Urothelium cell line (cell line): ENCODE measurements at regions not wholly inside any gene's neighbourhood (a gene's known extent, or its start where the extent isn't known, plus 50 kb on each side); places are given as distances from the start of the nearest gene placed in this dataset.
A peak's percentile ranks its signal among the peaks of the same experiment; 100 is the strongest.
"Not testable (repeated sequence)": the region's sequence is repeated elsewhere in the genome, so short reads cannot be mapped to it uniquely, and the experiment has no call there.

Experiments used
- DNase-seq: peaks from one replicate; pipeline ENCODE4 v3.0.0; 2011; ENCODE audit warnings: low spot score, mixed read lengths
- FAIRE-seq: peaks from 2 replicates; lab custom pipeline; 2011; peaks lifted over from hg19 to GRCh38; lab: Jason Lieb, UNC

DNA sequence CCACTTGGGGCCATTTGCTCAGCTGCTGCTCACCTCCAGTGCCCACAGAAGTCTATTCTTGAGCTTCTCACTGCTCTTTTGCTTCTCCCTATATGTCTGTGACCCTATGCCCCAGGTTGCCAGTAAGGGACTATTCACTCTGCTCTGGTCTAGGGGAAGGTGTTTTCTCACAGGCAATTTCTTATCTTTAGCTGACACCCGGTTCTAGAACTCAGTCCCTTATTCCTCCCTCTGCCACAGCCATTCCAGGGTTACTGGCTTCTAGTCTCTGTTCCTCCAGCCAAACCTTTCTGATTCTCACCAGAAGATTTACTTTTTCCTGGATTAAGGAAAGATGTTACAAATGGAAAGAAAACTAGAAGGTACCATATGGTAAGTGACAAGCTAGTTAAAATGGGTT is 574.0 kb downstream of the NTRK3 start:
- no peak for DNase-seq
- no peak for FAIRE-seq

DNA sequence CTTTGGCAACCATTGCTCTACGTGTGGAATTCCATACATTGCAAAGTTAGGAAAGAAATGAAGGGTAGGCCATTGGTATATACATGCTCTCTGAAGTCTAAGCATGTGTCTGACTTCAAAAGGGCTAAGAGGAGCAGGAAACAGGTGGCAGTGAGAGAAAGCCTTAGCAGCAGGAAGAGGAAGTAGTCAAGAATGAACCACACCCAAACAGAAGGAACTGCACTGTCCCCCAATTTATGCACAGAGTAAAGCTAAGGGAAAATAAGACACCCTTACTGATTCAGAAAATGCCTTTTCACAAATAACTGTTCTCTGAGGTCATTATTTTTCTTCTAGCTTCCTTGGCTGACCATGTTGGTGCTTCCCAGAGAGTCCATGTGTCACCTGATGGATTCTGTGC is 575.4 kb downstream of the NTRK3 start:
- no peak for FAIRE-seq
- no peak for DNase-seq

DNA sequence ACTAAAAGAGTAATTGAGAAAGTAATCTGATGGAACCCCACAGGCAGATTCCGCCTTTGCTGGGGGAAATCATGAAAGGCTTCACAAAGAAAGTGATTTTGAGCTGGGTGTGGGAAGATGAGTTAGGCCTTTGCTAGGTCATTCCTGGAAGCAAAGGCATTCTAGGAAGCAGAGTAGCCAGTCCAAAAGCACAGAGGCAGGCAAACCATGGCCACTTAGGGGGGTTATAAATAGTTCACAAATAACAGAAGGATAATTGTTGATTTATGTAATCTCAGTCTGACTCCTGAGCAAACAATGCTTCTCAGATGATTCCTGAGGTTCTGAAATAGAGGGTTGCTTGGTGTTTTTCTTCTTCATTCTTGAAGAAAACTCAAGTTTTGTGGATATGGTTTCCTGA is 576.3 kb downstream of the NTRK3 start:
- no peak for FAIRE-seq

DNA sequence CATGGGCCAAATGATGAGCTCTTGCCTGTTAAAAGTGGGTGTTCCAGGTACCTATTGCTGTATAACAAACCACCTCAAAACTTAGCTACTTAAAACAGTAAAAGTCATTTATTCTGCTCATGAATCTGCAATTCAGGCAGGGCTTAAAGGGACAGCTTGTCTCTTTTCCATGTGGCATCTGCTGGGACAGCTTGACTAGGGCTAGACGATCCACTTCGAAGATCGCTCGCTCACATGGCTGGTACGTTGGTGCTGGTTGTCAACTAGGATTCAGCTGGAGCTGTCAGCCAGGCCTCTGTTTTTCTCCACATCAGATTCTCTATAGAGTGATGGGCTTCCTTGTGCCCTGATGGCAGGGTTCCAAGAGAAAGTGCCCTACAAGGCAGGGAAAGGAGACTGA is 581.3 kb downstream of the NTRK3 start:
- DNase-seq = no peak
- no peak for FAIRE-seq

More for the DNA sequence above, 576.3 kb downstream of the NTRK3 start:
- no peak for DNase-seq

DNA sequence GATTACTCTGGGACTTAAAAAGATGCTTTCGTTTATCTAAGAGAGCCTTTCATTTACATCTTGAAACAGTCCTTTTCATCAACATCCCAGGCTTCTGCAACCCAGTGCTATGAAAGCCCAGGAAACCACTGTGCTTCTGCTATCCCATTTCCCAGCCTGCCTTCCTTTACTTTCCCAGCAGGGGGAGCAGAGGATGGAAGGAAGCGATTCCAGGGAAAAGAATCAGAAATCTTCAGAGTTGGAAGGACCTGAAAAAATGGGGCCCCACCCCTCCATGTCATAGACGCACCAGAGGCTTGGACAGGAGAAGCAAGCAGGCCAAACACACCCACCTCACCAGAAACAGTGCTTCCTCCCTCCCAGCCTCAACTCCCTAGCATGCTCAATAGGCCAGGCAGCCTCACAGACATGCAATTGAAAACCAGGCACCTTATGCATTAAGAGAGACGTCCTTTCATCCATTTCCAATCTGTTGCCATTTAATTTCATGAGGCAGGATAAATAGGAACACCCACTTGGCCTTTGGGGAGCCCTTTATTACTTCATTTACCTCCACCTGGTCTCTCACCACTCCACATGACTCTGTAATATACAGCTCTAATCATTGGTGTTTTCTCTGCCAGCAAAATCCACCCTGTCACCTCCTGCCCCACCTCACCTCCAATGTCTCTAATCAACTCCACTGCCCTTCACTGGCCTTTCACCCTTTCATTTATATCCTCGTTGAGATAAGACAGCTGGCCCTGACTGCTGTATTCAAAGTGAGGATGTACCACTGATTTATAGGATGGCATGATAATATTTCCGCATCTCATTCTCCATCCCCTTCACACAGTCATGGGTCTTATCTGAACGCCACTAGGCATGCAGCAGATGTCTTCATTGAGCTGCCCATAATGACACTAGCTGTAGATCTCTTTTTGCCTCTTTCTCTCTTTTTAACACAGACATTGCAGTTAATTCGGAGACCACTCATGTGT is 583.9 kb downstream of the NTRK3 start:
- FAIRE-seq (no peak), DNase-seq (peak; percentile 39)

DNA sequence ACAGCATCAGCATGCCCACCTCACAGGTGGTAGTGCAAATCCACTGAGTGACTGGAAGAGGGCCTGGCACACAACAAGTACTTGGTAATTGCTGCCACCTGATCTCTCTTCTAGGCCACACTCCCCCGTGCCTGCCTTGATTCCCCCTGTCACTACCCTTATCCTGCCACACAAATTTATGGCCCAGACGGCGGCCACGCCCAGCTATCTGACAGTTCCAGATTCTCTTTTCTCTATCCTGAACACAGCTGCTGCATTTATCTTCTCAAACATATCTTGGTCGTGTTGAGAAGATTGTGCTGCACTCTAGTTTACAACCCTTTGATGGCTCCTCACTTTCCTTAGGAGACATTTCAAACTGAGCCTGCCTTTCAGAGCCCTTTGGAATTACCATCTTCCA is 585.2 kb downstream of the NTRK3 start:
- FAIRE-seq = no peak
- DNase-seq = no peak

DNA sequence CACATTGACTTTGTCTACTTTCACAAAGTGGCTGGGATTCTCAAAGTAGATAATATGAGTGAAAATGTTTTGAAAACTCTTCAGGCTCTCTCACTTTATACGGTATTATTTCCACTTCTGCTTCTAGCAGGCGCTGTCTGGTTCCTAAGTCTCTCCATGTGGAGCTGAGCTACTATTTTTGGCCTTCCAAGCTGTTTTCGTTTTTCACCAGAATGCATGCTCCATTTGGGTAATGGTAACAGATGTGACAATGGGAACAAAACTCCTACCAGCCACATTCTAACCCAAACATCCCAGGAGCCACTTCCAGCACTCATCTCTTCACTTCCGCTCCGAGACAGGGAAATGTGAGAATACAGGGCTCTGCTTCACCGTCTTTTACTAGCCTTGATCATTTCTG is 586.7 kb downstream of the NTRK3 start:
- no peak for FAIRE-seq
- DNase-seq = no peak

DNA sequence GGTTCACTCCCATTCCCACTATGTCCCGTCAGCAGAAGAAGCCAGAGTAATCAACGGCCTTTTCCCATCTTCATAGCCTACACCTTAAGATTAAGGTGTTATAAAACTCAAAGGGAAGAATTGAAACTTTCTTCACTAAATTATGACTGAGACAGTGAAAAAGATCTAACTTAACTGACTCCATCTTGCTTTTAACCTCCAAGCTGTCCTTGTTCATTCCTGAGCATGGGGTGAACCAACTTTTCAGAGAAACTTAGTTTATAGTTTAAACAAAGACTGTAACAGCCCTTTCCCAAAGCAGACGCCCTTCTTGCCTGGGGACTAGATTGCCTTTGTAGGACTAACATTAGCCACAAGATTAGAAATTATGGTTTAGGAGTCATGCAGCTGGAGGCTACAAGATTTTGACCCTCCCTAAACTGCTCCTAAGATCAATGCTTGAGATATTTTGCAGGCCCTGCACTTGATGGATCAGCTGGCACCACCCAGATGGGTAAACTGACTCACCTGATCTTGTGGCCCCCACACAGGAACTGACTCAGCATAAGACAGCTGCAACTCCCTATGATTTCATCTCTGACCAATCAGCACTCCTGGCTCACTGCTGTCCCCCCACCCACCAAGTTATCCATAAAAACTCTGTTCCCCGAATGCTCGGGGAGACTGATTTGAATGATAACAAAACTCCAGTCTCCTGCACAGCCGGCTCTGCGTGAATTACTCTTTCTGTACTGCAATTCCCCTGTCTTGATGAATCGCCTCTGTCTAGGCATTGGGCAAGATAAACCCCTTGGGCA is 587.6 kb downstream of the NTRK3 start:
- not testable (repeated sequence) for FAIRE-seq, DNase-seq

DNA sequence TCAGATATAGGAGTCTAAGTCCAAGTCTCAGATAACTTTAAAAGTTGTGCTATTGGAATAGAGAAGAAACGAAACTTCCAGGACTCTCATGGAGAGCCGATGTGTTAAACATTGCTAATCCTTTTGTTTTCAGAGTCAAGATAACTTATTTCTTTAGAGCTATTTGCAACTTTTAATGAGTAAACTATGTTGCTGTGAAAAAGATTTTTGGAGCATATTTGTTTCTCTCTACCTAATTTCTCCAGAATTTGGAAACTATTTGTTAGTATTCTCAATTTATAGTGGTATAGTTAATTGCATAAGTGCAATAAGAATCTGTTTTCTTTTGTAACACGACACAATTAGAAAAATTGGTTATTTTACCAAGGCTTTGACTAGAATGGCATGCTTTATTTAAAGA is 588.9 kb downstream of the NTRK3 start:
- DNase-seq = no peak
- no peak for FAIRE-seq

DNA sequence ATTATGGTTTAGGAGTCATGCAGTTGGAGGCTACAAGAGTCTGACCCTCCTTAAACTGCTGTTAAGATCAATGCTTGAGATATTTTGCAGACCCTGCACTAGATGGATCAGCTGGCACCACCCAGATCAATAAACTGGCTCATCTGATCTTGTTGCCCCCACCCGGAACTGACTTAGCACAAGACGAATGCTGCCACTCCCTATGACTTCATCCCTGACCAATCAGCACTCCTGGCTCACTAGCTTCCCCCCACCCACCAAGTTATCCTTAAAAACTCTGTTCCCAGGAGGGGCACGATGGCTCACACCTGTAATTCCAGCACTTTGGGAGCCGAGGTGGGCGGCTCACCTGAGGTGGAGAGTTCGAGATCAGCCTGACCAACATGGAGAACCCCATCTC is 594.0 kb downstream of the NTRK3 start:
- DNase-seq (no peak), FAIRE-seq (no peak)

DNA sequence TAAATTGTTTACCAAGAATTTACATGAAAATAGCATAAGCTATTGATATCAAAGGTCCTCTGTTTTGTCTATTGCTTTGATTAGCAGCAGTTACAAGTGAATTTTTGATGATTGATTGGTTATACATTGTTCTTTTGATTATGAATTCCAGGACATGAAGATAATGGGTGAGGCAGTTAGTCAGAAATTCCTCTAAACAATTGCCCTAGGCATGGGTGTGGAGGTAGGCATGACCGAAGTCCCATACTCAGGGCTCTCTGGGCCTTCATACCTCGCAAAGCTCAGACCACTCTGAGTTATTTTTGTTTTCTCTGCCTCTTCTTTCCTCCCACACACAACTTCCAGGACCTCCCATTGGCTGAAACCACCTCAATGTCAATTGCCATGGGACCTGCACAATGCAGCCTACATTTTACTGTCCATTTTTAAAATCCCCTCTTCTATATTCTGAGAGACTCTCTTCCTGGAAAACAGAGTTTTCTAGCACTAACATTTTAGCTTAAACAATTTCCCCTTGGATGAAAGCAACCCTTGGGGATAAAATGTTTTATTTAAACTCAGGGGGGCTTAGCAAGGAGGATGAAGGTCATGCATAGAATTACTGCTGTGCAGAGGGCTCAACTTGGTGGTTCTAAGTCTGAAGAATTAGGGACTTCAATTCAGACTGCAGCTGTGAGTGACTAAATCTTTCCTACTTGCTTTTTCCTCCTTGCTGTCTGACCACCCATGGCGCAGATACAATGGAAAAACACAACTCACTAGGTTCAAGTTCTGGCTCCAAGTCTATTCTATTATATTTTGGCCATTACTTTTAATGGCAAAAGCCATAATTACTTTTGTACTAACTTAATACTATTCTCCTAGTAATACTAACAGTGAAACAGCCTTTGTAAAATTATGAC is 594.8 kb downstream of the NTRK3 start:
- FAIRE-seq = no peak
- no peak for DNase-seq

DNA sequence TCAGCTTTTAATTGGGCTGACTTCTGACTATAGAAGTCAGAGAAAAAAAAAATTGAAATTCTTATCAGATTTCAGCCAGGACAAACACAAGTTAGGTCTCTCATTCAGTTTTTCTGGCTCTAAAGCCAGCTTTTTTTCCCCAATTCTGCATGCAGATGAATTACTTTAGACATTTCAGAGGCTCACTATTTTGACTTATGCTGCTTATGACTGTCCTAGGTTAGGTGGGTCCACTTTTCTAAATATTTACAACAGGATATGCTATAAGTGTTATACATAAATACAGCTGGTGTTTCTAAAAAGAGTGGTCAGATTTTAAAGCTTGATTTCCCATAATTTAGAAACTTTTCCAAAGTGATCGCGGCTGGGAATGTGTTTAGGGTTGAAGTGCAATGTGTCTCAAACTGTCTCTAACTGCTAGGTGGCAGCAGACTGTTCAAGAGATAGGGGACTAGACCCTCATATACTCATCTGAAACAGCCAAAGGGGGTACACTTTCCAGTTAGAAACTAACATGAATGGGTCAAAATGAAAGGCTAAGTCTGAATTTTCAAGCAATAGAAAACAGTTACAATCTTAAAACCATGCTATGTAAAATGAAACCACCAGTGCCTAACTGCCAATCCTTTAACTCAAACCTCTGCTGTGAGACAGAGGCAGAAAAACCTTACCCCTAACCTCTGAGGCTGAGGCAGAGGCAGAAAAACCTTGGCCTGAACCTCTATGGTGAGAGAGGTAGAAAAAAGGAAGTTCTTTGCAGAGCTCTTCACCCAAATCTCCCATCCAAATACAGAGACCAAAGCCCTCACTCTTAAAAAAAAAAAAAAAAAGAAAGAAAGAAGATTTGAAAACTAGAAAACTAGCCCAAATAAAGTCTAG is 596.0 kb downstream of the NTRK3 start:
- FAIRE-seq (no peak), DNase-seq (no peak)

DNA sequence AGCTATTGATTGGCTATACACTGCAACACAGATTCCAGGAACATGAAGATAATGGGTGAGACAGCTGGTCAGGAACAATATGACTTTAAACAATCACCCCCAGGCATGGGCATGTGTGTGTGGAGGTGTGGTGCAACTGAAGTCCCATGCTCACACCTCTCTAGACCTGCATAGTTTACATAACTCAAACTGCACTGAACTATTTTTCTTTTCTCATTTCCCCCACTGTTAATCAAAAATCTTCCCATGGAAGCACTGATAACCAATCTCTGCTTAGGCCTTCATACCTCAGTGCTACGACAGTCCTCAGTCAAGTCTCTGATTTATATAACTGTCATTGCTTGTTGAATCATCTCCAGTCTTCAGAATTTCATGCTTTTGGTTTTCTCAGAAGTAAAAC is 600.2 kb downstream of the NTRK3 start:
- DNase-seq = no peak
- FAIRE-seq = no peak

DNA sequence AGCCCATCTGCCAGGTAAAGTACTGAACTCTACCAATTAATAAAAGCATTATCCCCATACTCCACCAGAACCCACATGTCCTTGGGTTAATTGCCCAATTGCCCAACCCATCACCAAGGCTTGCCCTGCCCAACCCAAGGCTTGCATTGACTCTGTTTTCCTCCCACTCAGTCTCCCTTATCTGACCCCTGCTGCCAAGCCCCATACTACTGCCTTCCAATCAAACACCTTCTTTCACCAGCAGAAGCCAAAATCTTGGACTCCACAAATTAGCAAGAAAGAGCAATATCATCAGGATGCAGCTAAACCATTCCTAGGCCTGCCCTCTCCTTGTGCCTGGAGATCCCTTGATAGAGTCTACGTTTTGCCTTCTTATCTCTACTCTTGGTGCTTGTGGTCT is 602.9 kb downstream of the NTRK3 start:
- DNase-seq (no peak), FAIRE-seq (peak; percentile 17)

DNA sequence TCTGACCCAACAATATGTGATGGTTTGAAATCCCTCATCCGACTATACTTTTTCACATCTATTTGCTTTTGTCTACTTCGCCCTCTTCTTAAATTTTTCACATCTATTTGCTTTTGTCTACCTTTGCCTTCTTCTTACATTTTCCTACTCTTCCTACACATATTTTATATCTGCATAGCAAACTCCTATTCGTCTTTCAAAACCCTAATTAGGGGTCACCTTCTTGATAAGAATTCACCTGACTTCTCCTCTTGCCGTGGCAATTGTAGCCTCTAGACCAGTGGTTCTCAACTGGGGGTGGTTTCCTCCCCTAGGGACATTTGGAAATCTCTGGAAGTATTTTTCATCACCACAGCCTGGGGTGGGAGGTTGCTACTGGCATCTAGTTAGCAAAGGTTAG is 607.4 kb downstream of the NTRK3 start:
- no peak for FAIRE-seq

DNA sequence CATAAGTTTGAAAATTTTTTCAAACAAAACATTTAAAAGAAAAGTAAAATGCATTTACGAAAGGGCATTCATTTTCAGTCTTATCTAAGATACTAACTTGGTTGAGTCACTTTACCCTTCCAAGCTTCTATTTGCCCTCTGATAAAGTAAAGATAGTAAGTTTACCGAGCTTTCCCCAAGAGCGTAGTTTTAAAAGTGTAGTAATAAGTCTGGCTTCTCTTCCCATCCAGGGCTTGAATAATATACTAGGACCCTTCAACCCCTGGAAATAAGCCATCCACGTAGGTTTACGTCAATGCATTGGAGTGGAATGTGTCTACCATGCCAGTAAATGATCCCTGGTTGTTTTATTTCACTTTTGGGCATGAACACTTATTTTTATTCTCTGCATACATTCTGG is 608.3 kb downstream of the NTRK3 start:
- FAIRE-seq = no peak

More for the DNA sequence above, 607.4 kb downstream of the NTRK3 start:
- DNase-seq = no peak

DNA sequence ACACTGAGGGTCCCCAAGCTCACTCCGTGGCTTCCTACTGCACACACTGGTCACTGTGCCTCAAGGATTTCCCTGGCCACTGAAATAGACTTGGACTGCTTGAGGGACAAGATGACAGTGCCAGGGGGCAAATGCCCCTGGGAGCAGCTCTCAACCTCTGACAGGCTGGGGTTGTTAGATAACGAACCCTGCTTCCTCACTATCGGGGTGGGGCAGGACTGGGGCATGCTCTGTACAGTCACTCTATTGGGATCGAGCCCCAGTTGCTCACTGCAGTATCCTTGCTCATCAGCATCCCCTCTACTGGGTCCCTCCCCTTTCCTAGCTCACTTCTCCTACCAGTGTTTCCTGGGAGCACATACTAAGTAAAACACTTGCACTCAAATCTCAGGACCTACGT is 610.8 kb downstream of the NTRK3 start:
- DNase-seq (no peak), FAIRE-seq (no peak)

More for the DNA sequence above, 608.3 kb downstream of the NTRK3 start:
- DNase-seq = no peak

DNA sequence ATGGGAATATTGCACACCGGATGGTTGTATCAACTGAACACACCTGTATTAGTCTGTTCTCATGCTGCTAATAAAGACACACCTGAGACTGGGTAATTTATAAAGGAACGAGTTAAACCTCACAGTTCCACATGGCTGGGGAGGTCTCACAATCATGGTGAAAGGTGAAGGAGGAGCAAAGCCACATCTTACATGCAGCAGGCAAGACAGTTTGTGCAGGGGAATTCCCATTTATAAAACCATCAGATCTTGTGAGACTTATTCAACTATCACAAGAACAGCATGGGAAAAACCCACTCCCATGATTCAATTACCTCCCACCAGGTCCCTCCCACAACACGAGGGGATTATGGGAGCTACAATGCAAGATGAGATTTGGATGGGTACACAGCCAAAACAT is 613.5 kb downstream of the NTRK3 start:
- not testable (repeated sequence) for FAIRE-seq

DNA sequence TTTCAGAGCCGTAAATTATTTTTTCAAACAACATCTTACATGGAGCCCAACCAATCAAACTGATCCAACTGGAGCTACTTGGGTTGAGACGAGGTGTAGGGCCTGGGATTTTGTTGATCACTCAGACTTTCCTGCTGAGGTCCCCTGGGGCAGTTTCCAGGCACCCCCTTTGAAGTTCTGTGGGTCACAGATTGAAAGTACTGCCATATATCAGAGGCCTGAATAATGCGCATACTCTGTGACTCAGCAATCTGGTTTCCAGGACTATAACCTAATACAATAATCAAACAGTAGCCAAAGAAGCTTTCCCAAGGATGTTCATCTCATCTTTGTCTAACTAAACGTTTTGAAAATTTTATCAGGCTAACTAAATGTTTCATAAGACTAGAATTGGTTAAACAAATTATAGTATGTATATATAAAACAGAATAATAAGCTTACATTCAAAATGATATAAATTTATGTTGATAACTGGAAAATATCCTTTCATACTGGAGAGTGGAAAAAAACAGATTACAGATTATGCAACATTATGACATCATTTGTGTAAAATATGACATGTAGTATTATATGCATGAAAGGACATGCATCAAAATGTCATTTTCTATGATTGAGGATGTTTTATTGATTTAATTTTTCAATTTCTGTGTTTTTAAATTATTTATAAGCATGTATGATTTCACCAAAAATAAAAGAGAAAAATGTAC is 617.1 kb downstream of the NTRK3 start:
- FAIRE-seq (no peak), DNase-seq (no peak)

More for the DNA sequence above, 613.5 kb downstream of the NTRK3 start:
- DNase-seq = not testable (repeated sequence)
